A673 (cell line): ENCODE measurements at regions not wholly inside any gene's neighbourhood (a gene's known extent, or its start where the extent isn't known, plus 50 kb on each side); places are given as distances from the start of the nearest gene placed in this dataset.

Experiments
- BruUV-seq: library from RNA; stranded (reverse); fragments of 400-500 nt; replicated peaks from 2 replicates; lab custom pipeline; 2021; lab: Mats Ljungman, UMichigan
- CTCF ChIA-PET: fragments of 300-600 bp; sonication (Branson Sonifier 250); formaldehyde crosslinking; loops from one replicate; lab custom pipeline; 2022; ENCODE audit warnings: antibody characterized with exemption; lab: Charles Lee
- POLR2A ChIA-PET: fragments of 300-600 bp; sonication (Branson Sonifier 250); formaldehyde crosslinking; loops from one replicate; lab custom pipeline; 2022; ENCODE audit warnings: antibody characterized with exemption; ENCODE audit not compliant: low non-redundant PET; lab: Charles Lee
- DNase-seq: peaks from one replicate; pipeline ENCODE4 v3.0.0-alpha.2; 2015; ENCODE audit warnings: low spot score
- H3K27ac ChIP-seq: fragments of 200-600 bp; sonication (generic); 2 replicates; pipeline ENCODE4 v1.5.1; 2016; ENCODE audit warnings: mixed run types, low read depth, mild to moderate bottlenecking, mixed read lengths, antibody characterized with exemption, low read length; ENCODE audit not compliant: poor library complexity, severe bottlenecking
- H3K27me3 ChIP-seq: fragments of 200-600 bp; sonication (generic); replicated peaks from 2 replicates; pipeline ENCODE4 v1.6.1; 2017; ENCODE audit warnings: mixed run types, low read depth, mild to moderate bottlenecking, mixed read lengths, antibody characterized with exemption, low read length; ENCODE audit not compliant: insufficient read depth, poor library complexity
- H3K36me3 ChIP-seq: fragments of 200-600 bp; sonication (generic); 2 replicates; pipeline ENCODE4 v1.6.1; 2016; ENCODE audit warnings: mixed run types, mild to moderate bottlenecking, mixed read lengths, antibody characterized with exemption, low read length; ENCODE audit not compliant: insufficient read depth, poor library complexity, severe bottlenecking
- H3K4me1 ChIP-seq: fragments of 200-600 bp; sonication (generic); 2 replicates; pipeline ENCODE4 v1.6.1; 2017; ENCODE audit warnings: mixed run types, mild to moderate bottlenecking, mixed read lengths, antibody characterized with exemption, low read length; ENCODE audit not compliant: insufficient read depth, poor library complexity, severe bottlenecking
- H3K4me3 ChIP-seq: fragments of 200-600 bp; sonication (generic); 2 replicates; pipeline ENCODE4 v1.5.1; 2016; ENCODE audit warnings: low read depth, mixed run types, mild to moderate bottlenecking, mixed read lengths, low read length; ENCODE audit not compliant: poor library complexity, severe bottlenecking
- H3K9me3 ChIP-seq: fragments of 200-600 bp; sonication (generic); 2 replicates; pipeline ENCODE4 v1.6.1; 2016; ENCODE audit warnings: mixed run types, low read depth, mild to moderate bottlenecking, mixed read lengths, antibody characterized with exemption, low read length; ENCODE audit not compliant: poor library complexity, severe bottlenecking
- CTCF ChIP-seq: fragments of 300-800, 200-600 bp; sonication (generic); conservative IDR thresholded peaks from 2 replicates; pipeline ENCODE4 v1.5.1; 2017; ENCODE audit warnings: low read depth, mild to moderate bottlenecking, antibody characterized with exemption, low read length, moderate library complexity, mixed read lengths
- EZH2 ChIP-seq: fragments of 200-600 bp; sonication (generic); IDR thresholded peaks from 2 replicates; pipeline ENCODE4 v1.6.1; 2017; ENCODE audit warnings: borderline replicate concordance, low read depth, mild to moderate bottlenecking, mixed read lengths, antibody characterized with exemption, low read length; ENCODE audit not compliant: poor library complexity, severe bottlenecking
- intact Hi-C: fragments of 100-400 bp; cut with micrococcal nuclease; formaldehyde crosslinking; loops from one replicate; pipeline ENCODE4 v1.10.0; 2022; ENCODE audit not compliant: unreplicated experiment

DNA sequence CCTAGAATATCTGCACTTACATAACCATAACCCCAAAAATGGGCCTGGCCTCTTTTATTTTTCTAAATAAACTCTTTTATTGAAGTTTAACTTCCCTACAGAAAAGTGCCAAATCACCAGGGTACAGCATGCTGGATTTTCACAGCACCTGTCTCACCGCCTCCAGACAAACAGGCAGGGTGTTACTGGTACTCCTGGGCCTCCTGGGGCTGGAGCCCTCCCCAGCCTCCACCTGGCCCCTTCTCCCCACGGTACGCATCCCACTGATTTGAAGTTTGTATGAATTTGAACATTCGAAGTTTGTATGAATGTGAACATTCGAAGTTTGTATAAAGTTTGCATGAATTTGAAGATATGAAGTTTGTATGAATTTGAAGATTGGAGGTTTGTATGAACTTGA is 232.1 kb downstream of the NDUFA10 start:
- H3K9me3 ChIP-seq = no peaks in the 10 kb centered on the region
- no peak for DNase-seq
- CTCF ChIA-PET = no interaction called here
- no peak overlapping the region for H3K27ac ChIP-seq
- no peak overlapping the region for H3K4me3 ChIP-seq
- intact Hi-C loops = no loop called here
- POLR2A ChIA-PET = no interaction called here
- no peaks in the 10 kb centered on the region for H3K36me3 ChIP-seq
- no TSS peak for BruUV-seq
- H3K27me3 ChIP-seq = no peaks in the 10 kb centered on the region
- H3K4me1 ChIP-seq = peaks cover 12% of the 10 kb centered on the region
- TF ChIP-seq CTCF (no peak), EZH2 (no peak)

GRCh38 chr2:239792405-239793084 is 232.6 kb downstream of the NDUFA10 start:
- no peaks in the 10 kb centered on the region for H3K27me3 ChIP-seq
- no peak for DNase-seq
- H3K4me3 ChIP-seq = no peak overlapping the region
- intact Hi-C loops = no loop called here
- no TSS peak for BruUV-seq
- H3K36me3 ChIP-seq = no peaks in the 10 kb centered on the region
- H3K4me1 ChIP-seq = peaks cover 12% of the 10 kb centered on the region
- POLR2A ChIA-PET = interaction anchor here (0.7 kb wide), 1 partner anchor 1461 kb away, joined by 4 read pairs; no protein-coding TSS in a partner anchor
- TF ChIP-seq EZH2 (no peak), CTCF (no peak)
- no peaks in the 10 kb centered on the region for H3K9me3 ChIP-seq
- H3K27ac ChIP-seq = no peak overlapping the region
- CTCF ChIA-PET = no interaction called here

DNA sequence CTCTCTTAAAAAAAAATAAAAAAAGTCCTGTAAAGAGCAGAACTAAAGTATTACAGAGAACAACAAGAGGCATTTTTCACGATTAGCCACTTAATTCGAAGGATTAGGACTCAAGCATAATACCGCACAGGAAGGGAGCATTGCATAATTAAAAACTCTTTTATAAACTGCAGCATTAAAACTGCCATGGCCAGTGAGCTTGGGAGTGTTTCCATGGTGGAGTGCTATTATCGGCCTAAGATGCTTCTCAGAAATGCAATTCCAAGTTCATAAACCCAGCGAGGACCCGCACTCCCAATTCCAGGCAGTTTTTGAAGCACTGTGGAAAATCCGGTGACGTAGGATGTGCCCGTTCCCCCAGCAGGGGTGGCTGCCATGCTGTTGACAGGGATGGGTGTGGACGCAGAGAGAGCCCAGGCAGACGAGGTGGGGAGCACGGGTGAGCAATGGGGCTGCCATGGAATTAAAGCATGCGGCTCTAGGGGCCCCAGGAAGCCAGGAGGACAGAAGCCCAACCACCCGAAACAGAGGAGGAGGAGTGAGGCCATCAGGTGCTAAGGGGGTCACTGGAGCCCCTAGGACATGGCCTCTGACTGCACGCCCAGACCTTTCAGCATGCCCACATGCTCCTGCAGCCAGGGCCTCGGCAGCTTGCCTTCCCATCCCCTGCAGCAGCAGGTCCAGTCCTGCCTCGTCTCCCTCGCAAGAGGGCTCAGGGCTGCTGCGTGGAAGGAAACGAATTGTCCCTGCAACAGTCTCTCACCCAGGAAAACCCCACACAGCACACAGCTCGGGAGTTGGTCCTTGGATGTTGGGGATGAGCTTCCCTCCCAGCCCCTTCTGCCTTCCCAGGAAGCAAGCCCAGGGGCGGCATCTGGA is 233.4 kb downstream of the NDUFA10 start:
- CTCF ChIA-PET = no interaction called here
- Histone ChIP-seq H3K9me3 (no peaks in the 10 kb centered on the region), H3K27me3 (peaks cover under 1% of the 10 kb centered on the region), H3K27ac (no peak overlapping the region), H3K4me1 (peaks cover 12% of the 10 kb centered on the region), H3K36me3 (no peaks in the 10 kb centered on the region), H3K4me3 (no peak overlapping the region)
- POLR2A ChIA-PET = interaction anchor here (0.7 kb wide), 1 partner anchor 1461 kb away, joined by 4 read pairs; no protein-coding TSS in a partner anchor
- no peak for TF ChIP-seq CTCF
- no peak for TF ChIP-seq EZH2
- BruUV-seq = no TSS peak
- intact Hi-C loops = no loop called here
- peak; percentile 61 for DNase-seq
